Neural cell (in vitro differentiated cells): ENCODE measurements at regions not wholly inside any gene's neighbourhood (a gene's known extent, or its start where the extent isn't known, plus 50 kb on each side); places are given as distances from the start of the nearest gene placed in this dataset.

Experiments used
- H2AFZ ChIP-seq: fragments of 200-600, 300-800 bp; sonication (generic), shearing (Covaris generic); 2 replicates; pipeline ENCODE4 v1.6.0; 2014; ENCODE audit warnings: low read depth, mild to moderate bottlenecking, antibody characterized with exemption, low read length, moderate library complexity
- H3F3A ChIP-seq: fragments of 200-600 bp; shearing (Covaris generic); 2 replicates; pipeline ENCODE4 v1.6.1; 2016; ENCODE audit warnings: mild to moderate bottlenecking, moderate library complexity, mixed read lengths, antibody characterized with exemption, low read length; ENCODE audit not compliant: insufficient read depth, poor library complexity, severe bottlenecking
- H3K27ac ChIP-seq: fragments of 200-600, 300-800 bp; sonication (generic), shearing (Covaris generic); 2 replicates; pipeline ENCODE4 v1.5.1; 2014; ENCODE audit warnings: mild to moderate bottlenecking, low read length, moderate library complexity
- H3K27me3 ChIP-seq: fragments of 300-800, 200-600 bp; sonication (generic), shearing (Covaris generic); 2 replicates; pipeline ENCODE4 v1.6.0; 2014; ENCODE audit warnings: mild to moderate bottlenecking, low read depth, low read length, moderate library complexity; ENCODE audit not compliant: insufficient read depth
- H3K36me3 ChIP-seq: fragments of 300-800, 200-600 bp; sonication (generic), shearing (Covaris generic); 2 replicates; pipeline ENCODE4 v1.5.1; 2014; ENCODE audit warnings: mild to moderate bottlenecking, antibody characterized with exemption, low read length, moderate library complexity; ENCODE audit not compliant: insufficient read depth
- H3K4me2 ChIP-seq: fragments of 300-800, 200-600 bp; sonication (generic), shearing (Covaris generic); 2 replicates; pipeline ENCODE4 v1.6.0; 2014; ENCODE audit warnings: mild to moderate bottlenecking, low read length
- H3K4me3 ChIP-seq: fragments of 300-800, 200-600 bp; sonication (generic), shearing (Covaris generic); 2 replicates; pipeline ENCODE4 v1.5.1; 2014; ENCODE audit warnings: mild to moderate bottlenecking, low read length, moderate library complexity
- H3K79me2 ChIP-seq: fragments of 200-600 bp; shearing (Covaris generic); replicated peaks from 2 replicates; pipeline ENCODE4 v1.6.0; 2014; ENCODE audit warnings: mild to moderate bottlenecking, low read length, moderate library complexity; ENCODE audit not compliant: insufficient read depth
- H3K9ac ChIP-seq: fragments of 300-800, 200-600 bp; sonication (generic), shearing (Covaris generic); 2 replicates; pipeline ENCODE4 v1.6.1; 2016; ENCODE audit warnings: mild to moderate bottlenecking, low read length, mixed read lengths
- H3K9me2 ChIP-seq: fragments of 200-600 bp; shearing (Covaris generic); 2 replicates; pipeline ENCODE4 v1.6.1; 2016; ENCODE audit warnings: mild to moderate bottlenecking, low read length, mixed read lengths; ENCODE audit not compliant: insufficient read depth
- H3K9me3 ChIP-seq: fragments of 200-600, 300-800 bp; sonication (generic), shearing (Covaris generic); 2 replicates; pipeline ENCODE4 v1.6.1; 2016; ENCODE audit warnings: mild to moderate bottlenecking, mixed run types, low read length, moderate library complexity, mixed read lengths
- H4K20me1 ChIP-seq: fragments of 200-600 bp; shearing (Covaris generic); 2 replicates; pipeline ENCODE4 v1.6.1; 2016; ENCODE audit warnings: mild to moderate bottlenecking, mixed run types; ENCODE audit not compliant: insufficient read depth
- CTCF ChIP-seq: fragments of 450-650 bp; IDR thresholded peaks from 2 replicates; pipeline ENCODE4 v1.5.1; 2014; ENCODE audit warnings: antibody characterized with exemption, mild to moderate bottlenecking, moderate library complexity; ENCODE audit not compliant: poor library complexity, severe bottlenecking
- EP300 ChIP-seq: fragments of 450-650 bp; conservative IDR thresholded peaks from 2 replicates; pipeline ENCODE4 v1.6.1; 2014; ENCODE audit warnings: antibody characterized with exemption, mild to moderate bottlenecking, moderate library complexity; ENCODE audit not compliant: poor library complexity, severe bottlenecking
- EZH2 ChIP-seq: fragments of 200-600, 300-800 bp; shearing (Covaris generic), sonication (generic); IDR thresholded peaks from 2 replicates; pipeline ENCODE4 v1.6.1; 2014; ENCODE audit warnings: antibody characterized with exemption, low read length, borderline replicate concordance, mild to moderate bottlenecking; ENCODE audit not compliant: insufficient read depth, poor library complexity, severe bottlenecking
- MXI1 ChIP-seq: fragments of 450-650 bp; conservative IDR thresholded peaks from 2 replicates; pipeline ENCODE4 v1.6.1; 2014; ENCODE audit warnings: antibody characterized with exemption, mild to moderate bottlenecking; ENCODE audit not compliant: poor library complexity, severe bottlenecking
- POLR2AphosphoS5 ChIP-seq: IDR thresholded peaks from 2 replicates; pipeline ENCODE4 v1.6.1; 2012
- RAD21 ChIP-seq: fragments of 450-650 bp; conservative IDR thresholded peaks from 2 replicates; pipeline ENCODE4 v1.6.1; 2014; ENCODE audit warnings: antibody characterized with exemption, mild to moderate bottlenecking, moderate library complexity
- REST ChIP-seq: IDR thresholded peaks from 2 replicates; pipeline ENCODE4 v1.6.1; 2012; ENCODE audit warnings: borderline replicate concordance
- SMC3 ChIP-seq: fragments of 450-650 bp; conservative IDR thresholded peaks from 2 replicates; pipeline ENCODE4 v1.6.1; 2014; ENCODE audit warnings: antibody characterized with exemption, mild to moderate bottlenecking, moderate library complexity; ENCODE audit not compliant: poor library complexity
- TAF1 ChIP-seq: IDR thresholded peaks from 2 replicates; pipeline ENCODE4 v1.6.1; 2012; ENCODE audit warnings: low read depth

GRCh38 chr4:187286525-187286924 lies 562.9 kb upstream of the FAT1 start:
- no peaks in the 10 kb centered on the region for H3F3A ChIP-seq
- no peak overlapping the region for H2AFZ ChIP-seq
- no peak overlapping the region for H3K4me3 ChIP-seq
- no peak overlapping the region for H3K9ac ChIP-seq
- no peaks in the 10 kb centered on the region for H4K20me1 ChIP-seq
- H3K4me2 ChIP-seq, result no peak overlapping the region
- no peaks in the 10 kb centered on the region for H3K27me3 ChIP-seq
- TF ChIP-seq TAF1 (no peak), REST (no peak), RAD21 (no peak), MXI1 (no peak), SMC3 (no peak), EZH2 (no peak), POLR2AphosphoS5 (no peak), EP300 (no peak), CTCF (no peak)
- no peaks in the 10 kb centered on the region for H3K79me2 ChIP-seq
- H3K9me2 ChIP-seq, result no peaks in the 10 kb centered on the region
- H3K9me3 ChIP-seq, result no peaks in the 10 kb centered on the region
- no peak overlapping the region for H3K27ac ChIP-seq
- no peaks in the 10 kb centered on the region for H3K36me3 ChIP-seq

GRCh38 chr4:187289371-187289770 lies 565.7 kb upstream of the FAT1 start:
- TF ChIP-seq SMC3, result no peak
- TF ChIP-seq TAF1, result no peak
- no peak for TF ChIP-seq POLR2AphosphoS5
- no peak for TF ChIP-seq MXI1
- Histone ChIP-seq H3K27me3 (no peaks in the 10 kb centered on the region), H3K4me3 (no peak overlapping the region), H2AFZ (no peak overlapping the region), H3K36me3 (no peaks in the 10 kb centered on the region), H4K20me1 (no peaks in the 10 kb centered on the region), H3K9ac (no peak overlapping the region), H3K27ac (no peak overlapping the region), H3K9me3 (no peaks in the 10 kb centered on the region), H3K79me2 (no peaks in the 10 kb centered on the region), H3K9me2 (no peaks in the 10 kb centered on the region), H3F3A (no peaks in the 10 kb centered on the region), H3K4me2 (no peak overlapping the region)

- Histone ChIP-seq H3K36me3 (no peaks in the 10 kb centered on the region), H3K79me2 (no peaks in the 10 kb centered on the region), H3F3A (no peaks in the 10 kb centered on the region), H4K20me1 (no peaks in the 10 kb centered on the region), H3K9me2 (no peaks in the 10 kb centered on the region), H3K27ac (no peak overlapping the region), H3K9me3 (no peaks in the 10 kb centered on the region), H3K4me3 (no peak overlapping the region), H2AFZ (no peak overlapping the region), H3K4me2 (no peak overlapping the region), H3K27me3 (no peaks in the 10 kb centered on the region), H3K9ac (no peak overlapping the region)
- TF ChIP-seq EZH2 (no peak), TAF1 (no peak), CTCF (no peak), SMC3 (no peak), EP300 (no peak), REST (no peak), RAD21 (no peak), POLR2AphosphoS5 (no peak), MXI1 (no peak)
These were observed 571.2 kb upstream of the FAT1 start for GRCh38 chr4:187294861-187295260.
